Islet of Langerhans (tissue), 1 donor: ENCODE measurements at regions not wholly inside any gene's neighbourhood (a gene's known extent, or its start where the extent isn't known, plus 50 kb on each side); places are given as distances from the start of the nearest gene placed in this dataset.
"Not testable (repeated sequence)": the region's sequence is repeated elsewhere in the genome, so short reads cannot be mapped to it uniquely, and the experiment has no call there.

Experiments
- FAIRE-seq: peaks from one replicate; lab custom pipeline; 2011; peaks lifted over from hg19 to GRCh38; lab: Jason Lieb, UNC

DNA sequence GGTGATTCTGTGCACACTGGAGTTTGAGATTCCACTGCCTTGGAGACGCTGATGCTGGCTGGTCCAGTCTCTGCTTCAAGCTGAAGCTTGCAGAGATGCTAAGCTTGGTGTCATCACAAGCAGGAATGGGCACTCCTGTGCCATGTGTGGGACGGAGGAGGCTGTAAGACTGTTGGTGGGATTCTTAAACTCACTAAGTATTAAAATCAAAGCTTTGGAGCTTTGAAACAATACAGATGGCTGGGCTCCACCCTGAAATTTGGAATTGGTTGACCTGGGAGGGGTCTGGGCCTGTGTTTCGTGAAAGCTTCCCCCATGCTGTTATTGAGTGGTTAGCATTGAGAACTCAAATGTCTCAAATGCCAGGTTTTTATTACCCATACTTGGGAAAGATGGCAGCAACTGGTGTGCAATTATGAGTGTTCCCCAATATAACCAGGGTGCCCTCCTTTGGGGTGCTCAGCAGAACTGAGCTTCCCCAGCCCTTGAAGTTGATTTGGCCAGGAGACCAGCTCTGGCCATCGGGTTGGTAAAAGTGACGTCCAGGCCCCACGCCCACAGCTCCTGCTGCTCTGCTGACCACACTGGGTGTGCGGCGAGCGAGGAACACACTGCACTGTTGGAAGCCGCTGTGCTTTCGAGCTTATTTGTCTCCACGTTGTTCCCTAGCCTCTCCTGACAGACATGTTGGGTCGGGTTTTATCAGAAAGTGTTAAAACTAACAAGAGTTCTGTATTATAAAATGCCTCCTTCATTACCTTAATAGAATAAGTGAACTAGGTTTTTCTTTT lies 377.7 kb downstream of the GLRX3 start:
- FAIRE-seq, result no peak

DNA sequence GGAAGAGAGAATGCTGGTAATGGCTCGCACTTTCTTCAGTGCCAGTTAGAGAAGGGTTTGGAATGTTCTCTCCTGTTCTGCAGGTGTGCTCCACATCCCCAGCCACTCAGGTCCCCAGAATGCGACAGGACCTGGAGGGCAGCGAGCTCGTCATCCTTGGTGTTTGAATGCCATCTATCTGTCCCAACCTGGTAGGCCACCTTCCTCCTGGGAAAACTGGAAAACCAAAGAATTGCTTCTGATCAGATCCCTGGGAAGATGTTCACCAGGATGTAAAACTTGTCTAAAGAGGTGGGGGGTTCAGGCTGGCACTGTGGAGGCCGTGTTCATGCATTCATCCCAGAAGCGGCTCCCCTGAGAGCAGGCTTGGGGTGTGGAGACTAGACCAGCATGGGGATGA lies 379.5 kb downstream of the GLRX3 start:
- no peak for FAIRE-seq

DNA sequence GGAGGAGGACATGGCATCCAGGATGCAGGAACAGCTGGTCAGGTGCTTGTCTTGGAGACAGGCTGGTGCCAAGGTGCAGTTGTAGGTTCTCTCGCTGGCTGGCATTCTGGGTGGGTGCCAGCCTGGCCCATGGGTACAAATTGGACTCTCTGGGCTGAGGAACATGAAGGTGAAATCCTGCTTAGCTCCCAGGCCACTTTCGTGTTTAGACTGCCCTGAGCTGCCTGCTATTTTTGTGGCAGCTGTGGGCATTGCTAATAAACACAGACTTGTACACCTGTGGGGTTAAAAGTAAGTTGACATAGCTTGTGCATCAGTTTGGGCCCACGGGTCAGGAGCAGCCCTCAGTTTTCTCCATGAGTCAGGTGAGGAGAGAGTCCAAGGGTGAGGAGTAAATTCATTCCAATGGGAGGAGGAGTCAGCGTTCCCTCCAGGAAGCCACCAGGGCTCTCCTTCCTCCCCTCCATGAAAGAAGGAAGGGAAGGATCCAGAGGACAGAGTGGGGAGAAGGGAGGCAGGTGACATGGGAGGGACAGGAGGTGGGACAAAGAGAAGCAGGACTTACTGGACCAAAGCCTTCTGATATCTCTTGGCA lies 380.0 kb downstream of the GLRX3 start:
- FAIRE-seq, result no peak

DNA sequence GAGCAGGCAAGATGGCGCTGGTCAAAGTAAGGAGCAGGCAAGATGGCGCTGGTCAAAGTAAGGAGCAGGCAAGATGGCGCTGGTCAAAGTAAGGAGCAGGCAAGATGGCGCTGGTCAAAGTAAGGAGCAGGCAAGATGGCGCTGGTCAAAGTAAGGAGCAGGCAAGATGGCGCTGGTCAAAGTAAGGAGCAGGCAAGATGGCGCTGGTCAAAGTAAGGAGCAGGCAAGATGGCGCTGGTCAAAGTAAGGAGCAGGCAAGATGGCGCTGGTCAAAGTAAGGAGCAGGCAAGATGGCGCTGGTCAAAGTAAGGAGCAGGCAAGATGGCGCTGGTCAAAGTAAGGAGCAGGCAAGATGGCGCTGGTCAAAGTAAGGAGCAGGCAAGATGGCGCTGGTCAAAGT lies 382.7 kb downstream of the GLRX3 start:
- not testable (repeated sequence) for FAIRE-seq

DNA sequence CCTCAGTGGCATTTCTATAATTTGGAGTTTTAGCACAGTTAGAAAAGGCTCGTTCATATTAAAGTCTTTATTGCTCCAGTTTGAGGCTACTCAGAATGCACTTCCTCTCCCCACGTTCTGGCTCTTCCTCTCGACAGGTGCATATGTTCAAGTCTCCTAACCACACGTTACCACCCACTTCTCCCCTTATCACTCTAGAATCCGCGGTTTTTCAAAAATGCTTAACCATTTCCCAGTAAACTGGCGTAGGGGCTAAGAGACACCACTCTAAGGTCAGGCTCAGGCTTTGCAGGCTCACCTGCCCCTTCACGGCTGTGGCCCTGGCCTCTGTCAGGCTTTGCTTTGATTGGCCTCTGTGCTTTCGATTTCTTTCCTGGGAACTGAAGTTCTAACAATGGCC lies 383.6 kb downstream of the GLRX3 start:
- no peak for FAIRE-seq

DNA sequence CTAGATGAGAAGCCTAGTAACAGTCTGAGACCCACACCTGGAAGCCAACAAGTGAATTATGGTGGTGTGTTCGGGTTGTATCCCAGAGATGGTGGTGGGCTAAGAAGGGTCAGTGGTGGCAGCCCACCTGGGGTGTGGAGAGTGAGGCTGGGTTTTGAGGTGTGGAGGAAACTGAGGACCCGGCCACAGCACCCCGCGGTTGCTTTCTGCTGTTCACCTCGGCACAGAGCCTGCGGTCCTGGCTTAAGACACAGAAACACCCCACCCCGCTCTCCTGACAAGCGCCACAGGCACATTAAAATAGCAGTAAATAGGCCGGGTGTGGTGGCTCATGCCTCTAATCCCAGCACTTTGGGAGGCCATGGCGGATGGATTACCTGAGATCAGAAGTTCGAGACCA lies 395.1 kb downstream of the GLRX3 start:
- no peak for FAIRE-seq

DNA sequence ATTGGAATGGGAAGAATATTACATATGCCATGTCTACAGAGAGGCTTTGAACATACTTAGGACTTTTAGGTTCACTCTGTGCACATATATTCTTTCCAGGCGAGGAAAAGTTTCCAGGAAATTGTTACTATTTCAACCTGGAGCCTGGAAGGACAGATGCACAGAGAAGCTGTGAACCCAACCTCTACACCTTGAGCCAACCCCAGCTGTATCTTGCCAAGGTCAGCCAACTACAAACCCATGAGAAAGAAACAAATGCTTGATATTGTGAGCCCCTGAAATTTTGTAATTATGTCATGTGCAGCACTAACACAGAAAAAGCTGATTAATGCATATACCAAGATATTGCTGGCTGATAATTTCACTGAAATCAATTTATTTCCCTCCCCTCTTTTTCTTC lies 404.9 kb downstream of the GLRX3 start:
- no peak for FAIRE-seq

DNA sequence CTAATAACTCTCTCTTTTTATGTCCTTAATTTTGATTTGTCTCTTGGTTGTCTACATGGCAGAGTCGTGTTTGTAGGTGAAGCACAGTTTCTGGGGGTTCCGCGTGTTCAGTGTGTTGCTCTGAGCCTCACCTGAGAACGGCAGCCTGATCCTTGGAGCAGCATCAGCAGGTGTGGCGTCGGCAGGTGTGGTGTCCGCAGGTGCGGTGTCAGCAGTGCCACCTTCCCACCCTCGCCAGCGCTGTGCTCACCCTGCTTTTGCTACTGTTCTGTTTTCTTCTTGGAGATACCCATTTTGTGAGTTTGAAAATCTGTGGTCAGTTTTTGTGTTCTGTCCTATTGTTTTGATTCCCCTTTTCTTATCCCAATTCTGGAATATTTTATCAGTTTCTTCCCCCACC lies 406.6 kb downstream of the GLRX3 start:
- FAIRE-seq, result no peak

DNA sequence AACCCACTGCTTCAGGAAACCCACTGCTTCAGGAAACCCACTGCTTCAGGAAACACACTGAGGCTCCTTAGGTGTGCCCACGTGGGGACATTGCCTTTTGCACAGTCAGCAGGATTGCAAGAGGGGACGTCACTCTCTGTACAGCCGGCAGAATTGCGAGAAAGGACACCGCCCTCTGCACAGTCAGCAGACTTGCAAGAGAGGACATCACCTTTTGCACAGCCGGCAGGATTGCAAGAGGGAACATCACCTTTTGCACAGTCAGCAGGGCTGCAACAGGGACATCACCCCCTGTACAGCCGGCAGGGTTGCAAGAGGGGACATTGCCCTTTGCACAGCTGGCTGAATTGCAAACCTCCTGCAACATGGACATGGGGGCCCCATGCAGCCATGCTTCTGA lies 407.6 kb downstream of the GLRX3 start:
- FAIRE-seq, result no peak

DNA sequence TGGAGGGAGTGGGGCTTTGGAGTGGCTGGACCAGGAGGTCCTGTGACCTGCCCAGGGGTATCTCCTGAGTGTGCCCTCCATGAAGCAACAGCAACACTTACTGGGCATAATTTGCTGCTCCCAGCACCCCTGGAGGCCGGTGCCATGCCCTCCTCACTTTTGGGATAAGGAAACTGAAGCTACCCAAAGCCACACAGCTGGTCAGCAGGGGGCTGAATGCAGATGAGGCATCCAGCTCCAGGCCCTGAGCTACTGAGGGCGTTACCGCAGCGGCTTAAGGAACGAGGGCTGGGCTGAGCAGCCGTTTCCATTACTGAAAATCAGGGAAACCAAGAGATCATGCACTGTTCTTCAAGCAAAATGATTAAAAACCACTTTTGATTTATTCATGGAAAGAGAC lies 408.9 kb downstream of the GLRX3 start:
- FAIRE-seq, result no peak

DNA sequence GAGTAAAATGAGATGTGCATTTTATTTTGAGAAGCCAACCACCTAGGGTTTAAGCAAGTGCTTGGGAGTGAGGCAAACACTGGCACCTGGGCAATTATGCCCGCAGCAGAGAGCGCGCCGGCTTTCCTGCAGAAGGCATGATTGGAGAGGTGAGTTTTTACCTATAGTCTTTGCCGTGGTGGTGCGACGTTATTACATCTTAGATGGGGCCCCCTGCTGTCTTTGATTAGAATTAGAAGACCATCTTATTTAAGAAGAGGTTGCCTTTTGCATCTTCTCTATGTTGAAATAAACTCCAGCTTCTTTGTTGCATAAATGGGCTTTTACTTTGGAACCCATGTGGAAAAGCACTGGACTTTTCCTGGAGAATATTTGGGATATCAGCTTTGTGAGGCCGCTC lies 409.5 kb downstream of the GLRX3 start:
- no peak for FAIRE-seq

DNA sequence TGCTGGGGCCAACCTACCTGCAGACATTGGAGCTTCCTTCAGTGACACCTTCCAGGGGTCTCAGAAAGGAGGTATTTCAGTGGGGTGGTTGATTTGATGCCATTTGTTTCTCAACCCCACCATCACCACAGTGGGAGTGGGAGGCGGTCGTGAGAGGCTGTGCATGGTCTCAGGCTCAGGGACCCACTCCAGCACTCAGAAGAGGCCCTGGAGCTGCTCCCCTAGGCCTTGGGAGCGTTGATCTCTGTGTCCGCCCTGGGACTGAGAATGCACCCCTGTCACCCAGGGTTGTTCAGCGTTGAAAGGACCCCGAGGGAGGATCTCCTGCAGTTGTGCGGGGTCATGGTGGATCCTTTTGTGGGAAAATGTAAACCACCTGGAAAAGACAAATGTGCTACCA lies 410.6 kb downstream of the GLRX3 start:
- no peak for FAIRE-seq

DNA sequence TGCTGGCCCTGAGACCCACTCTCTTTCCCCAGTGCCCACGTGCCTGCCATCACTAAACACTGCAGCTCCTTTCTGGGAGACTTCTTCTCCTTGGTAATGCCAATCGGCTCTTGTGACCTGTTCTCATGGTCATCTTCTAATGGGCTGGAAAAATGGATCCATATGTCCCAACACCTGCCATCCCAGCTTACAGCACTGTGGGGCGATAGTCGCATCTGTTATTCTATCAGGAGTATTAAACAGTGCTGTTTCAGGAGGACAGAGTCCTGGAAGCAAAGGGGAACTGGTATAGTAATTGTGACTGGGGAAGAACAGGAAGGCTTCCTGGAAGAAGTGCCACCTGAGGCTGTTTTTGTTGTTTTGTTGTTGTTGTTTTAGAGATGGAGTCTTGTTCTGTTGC lies 411.2 kb downstream of the GLRX3 start:
- no peak for FAIRE-seq

DNA sequence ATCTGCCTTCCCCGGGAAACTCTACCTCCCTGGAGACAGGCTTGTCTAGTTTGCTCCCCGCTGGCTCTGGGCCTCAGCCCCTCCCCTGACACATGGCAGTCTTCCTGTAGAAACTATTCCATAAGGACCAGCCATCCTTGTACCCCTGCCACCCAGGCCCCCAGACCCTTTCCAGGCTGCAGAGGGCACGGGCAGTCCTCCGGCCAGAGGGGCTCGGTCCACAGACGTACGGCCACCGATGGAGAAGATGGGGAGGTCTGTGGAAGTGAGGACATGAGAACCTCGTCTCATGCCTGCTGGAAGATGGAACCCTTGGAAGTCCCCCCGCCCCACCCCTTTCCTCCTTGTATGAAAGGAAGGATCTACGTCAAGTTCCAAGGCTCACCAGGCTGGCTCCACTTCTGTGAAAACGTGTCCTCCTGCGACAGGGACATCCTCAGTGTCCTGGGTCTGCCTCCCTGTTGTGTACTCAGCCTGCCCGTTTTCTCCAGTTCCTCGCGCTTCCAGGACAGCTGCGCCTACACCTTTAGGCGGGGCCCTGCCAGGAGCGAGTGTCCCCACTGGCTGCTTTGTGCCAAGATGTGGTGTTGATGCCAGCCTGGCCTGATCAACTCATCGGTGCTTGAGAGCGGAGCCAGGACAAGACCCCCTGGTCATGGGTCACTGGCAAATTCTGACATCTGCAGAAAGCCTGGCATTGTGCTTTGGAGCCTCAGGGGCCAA lies 414.9 kb downstream of the GLRX3 start:
- FAIRE-seq, result no peak

DNA sequence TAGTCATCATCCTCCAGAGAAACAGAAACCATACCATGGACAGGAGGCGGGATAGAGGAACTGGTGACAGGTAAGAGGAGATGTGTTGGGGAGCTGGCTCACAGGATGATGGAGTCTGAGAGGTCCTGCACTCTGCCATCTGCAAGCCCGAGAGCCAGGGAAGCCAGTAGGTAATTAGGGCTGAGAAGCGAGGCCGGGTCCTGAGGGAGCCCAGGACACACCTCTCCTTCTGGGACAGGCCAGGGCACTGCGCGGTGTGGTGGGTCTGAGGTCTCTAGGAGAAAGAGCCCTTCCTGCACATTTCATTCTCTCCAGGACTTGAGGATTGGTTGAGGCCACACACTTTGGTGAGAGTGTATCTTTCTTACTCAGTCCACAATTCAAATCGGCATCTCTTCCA lies 415.5 kb downstream of the GLRX3 start:
- no peak for FAIRE-seq

DNA sequence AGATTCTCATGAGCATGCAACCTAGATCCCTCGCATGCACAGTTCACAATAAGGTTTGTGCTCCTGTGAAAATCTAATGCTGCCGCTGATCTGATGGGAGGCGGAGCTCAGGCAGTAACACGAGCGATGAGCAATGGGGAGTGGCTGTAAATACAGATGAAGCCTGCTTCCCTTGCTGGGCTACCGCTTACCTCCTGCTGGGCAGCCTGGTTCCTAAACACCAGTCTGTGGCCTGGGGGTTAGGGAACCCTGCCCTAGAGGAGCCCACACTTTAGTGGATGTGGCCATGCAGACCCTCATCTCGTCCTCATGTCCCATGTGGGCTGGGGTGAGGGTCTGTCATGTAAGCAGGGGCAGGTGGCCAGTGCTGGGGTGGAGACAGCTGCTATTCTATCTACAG lies 417.6 kb downstream of the GLRX3 start:
- FAIRE-seq, result no peak

DNA sequence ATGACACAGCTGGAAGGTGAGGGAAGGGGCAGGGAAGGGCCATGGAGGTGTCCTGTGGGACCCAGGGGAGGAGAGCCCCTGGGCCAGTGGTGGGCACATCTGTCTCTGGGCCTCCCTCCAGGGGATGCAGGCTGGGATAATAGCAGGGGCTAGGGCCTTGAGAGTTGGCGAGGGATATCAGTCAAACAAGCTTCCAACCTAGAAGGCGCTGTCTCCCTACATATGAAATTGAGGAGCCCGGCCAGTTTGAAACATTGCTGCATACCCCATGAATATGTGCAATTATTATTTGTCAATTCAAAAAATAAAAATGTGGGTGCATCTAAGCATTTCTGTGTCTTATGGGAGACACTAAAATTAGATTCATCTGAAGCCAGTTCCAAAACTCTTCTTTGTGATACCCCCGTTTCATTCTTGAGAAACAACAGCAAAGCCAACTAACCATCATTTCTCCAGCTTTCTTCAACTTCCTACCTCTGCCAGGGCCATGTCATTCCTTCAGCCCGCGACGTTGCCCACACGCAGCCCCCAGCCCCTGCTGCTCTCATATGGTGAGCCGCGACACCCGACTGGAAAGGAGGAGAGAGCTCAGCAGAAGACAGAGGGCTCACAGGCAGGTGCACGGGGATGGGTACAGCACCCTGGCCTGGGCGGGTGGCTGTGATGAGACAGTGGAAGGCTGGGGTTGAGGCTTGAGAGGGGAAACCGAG lies 418.7 kb downstream of the GLRX3 start:
- no peak for FAIRE-seq

DNA sequence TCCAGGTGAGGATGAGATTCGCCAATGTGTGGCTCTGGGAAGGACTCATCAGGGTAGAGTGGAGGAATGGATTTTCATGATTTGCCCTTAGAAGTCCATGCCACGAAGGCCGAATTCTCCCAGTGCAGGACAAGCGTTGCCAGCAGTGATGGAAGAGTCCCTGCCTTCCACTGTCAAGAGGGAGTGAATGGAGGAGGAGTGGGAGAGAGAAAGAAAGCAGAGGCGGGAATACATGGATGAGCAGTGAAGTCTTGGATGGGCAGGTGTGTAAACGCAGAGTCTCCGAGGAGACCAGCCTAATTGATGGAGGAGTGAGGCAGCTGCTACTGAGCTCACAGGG lies 419.2 kb downstream of the GLRX3 start:
- no peak for FAIRE-seq

DNA sequence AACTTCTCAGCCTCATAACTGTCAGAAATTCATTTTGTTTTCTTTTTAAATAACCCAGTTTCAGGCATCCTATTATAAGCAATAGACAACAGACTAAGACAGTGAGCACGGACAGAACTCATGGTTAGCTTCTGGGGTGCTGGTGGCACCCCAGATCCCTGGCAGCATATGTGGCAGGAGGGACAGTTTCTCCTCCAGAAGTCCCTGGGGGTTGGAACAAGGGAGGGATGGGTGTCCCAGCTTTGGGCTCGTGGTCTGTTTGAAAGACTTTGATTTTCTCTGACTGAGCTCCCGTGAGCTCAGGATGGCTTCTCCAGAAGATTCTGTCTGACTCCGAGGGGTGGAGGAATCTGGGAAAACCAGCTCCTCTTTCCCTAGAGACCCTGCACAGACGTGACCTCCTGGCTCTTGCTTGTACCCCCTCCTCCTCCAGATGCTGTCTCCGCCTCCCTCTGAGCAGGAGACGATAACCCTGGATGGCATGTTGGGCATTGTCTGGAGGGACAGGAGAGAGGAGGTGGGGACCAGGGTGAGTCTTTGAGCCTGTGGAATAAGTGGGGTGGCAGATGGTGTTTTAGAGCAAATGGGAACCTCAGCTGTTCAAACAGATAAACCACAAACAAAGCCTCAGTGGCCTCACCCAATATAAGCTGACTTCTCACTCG lies 421.1 kb downstream of the GLRX3 start:
- FAIRE-seq, result no peak

DNA sequence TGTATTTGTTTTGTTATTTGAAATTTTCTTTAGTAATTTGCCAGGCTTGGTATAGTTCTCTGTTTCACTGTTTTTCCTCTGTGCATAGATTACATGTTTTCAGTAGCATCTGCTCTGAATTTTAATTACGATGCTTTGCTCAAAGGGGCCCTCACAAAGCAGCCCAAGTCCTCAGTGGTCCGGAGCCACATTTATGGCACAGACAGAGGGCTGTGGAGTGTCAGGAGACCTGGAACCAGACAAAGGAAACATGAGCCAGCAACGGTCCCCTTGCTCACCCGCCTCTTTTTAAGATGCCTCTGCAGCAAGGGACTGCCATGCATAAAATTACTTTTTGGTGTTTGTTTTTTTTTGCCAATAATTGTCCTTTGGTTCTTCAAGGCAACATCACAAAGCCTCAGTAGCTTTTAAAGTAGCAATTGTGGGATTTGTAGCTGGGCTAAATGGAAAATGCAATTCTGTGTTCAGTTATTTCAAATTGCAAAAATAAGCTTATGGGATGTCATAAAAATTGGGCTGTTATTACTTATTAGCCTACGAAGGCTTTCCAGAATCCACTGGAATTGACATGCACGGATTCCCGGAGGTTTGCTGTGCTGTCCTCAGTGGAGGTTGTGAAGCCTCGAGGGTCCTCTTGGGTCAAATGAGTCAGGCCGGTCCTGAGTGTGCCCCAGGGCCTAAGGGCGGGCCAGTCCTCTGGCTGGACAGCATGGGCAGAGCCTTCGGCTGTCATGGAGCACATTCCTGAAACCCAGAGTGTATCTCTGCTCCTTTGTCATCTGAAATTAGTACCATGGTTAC lies 422.8 kb downstream of the GLRX3 start:
- FAIRE-seq, result no peak

DNA sequence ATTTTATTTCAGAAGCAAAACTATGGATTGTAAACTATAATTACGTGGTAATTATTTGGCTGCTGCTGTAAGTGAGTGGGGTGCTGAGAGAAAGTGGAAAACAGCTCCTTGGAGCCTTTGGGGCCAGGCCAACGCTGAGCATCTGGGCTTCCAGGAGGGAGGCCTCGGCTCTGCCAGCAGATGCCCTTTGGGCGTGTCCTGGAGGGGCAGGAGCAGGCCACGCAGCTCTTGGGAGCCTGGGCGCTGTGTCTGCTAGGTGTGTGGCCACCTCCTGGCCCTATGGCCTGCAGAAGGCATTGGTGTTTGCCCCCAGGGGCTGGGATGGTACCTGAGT lies 423.3 kb downstream of the GLRX3 start:
- FAIRE-seq, result no peak

DNA sequence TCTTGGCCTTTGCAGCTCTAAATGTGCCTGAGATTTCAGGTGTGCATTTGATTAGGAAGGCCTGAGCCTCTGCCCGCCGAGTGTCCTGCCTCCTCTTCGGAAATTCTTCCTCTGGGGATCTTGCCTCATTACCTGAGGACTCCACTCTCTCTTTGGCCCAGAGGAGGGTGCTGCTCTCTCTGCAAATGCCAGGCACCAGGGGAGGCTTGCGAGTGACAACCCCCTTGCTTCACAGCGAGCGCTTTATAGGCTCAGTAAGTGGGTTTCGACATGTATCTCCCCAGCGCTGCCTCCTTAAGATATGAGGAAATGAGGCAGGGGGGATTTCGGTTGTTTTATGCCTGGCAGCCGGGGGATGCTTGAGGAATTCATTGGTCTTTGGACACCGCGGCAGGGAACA lies 423.9 kb downstream of the GLRX3 start:
- no peak for FAIRE-seq
